Right lobe of liver (tissue), 6 donors: ENCODE measurements at regions not wholly inside any gene's neighbourhood (a gene's known extent, or its start where the extent isn't known, plus 50 kb on each side); places are given as distances from the start of the nearest gene placed in this dataset.

Source experiments
- ATAC-seq, 4 donors: fragments of 200-7000 bp; cut with Tn5 transposase; one replicate each; pipeline ENCODE4 v1.9.1; 2020; ENCODE audit warnings: mild to moderate bottlenecking in 4 of 4, moderate library complexity in 4 of 4
- DNase-seq, 3 donors: peaks; one replicate each; pipeline ENCODE4 v3.0.0-alpha.2; 2020
- H3K27ac ChIP-seq, 3 donors: fragments of 200-600 bp; one replicate each; pipeline ENCODE4 v1.8.0; 2022
- H3K27me3 ChIP-seq, 2 donors: fragments of 200-600 bp; one replicate each; pipeline ENCODE4 v1.8.0; 2022
- H3K36me3 ChIP-seq, 4 donors: fragments of 200-600 bp; sonication (generic) in 1 of 4; one replicate each; pipeline versions ENCODE4 v1.5.1 to v1.8.0; 2017 to 2022; ENCODE audit warnings: control low read depth in 1 of 4
- H3K4me1 ChIP-seq, 4 donors: fragments of 200-600 bp; sonication (generic) in 1 of 4; one replicate each; pipeline versions ENCODE4 v1.5.1 to v1.8.0; 2017 to 2022; ENCODE audit warnings: control low read depth in 1 of 4
- H3K4me3 ChIP-seq, 3 donors: fragments of 200-600 bp; one replicate each; pipeline ENCODE4 v1.8.0; 2022
- H3K9me3 ChIP-seq, 4 donors: fragments of 200-600 bp; sonication (generic) in 1 of 4; one replicate each; pipeline versions ENCODE4 v1.5.1 to v1.8.0; 2017 to 2022; ENCODE audit warnings: control low read depth in 1 of 4
- CTCF ChIP-seq, 4 donors: fragments of 200-600 bp in 3 of 4; fragments of 450-650 bp in 1 of 4; IDR thresholded peaks; one replicate each; pipeline versions ENCODE4 v1.5.1 to v1.8.0; 2016 to 2022; ENCODE audit warnings: antibody characterized with exemption in 4 of 4, mild to moderate bottlenecking in 2 of 4
- POLR2A ChIP-seq: fragments of 450-650 bp; IDR thresholded peaks from one replicate; pipeline ENCODE4 v1.6.1; 2017; ENCODE audit warnings: antibody characterized with exemption, mild to moderate bottlenecking
- WGBS: methylation state at CpG from one replicate; pipeline ENCODE4 v1.1.6; 2018; ENCODE audit warnings: low coverage, low lambda C conversion rate; ENCODE audit not compliant: insufficient coverage; ENCODE audit errors: missing lambda C conversion rate; 5-methylcytosine and 5-hydroxymethylcytosine counted together
- intact Hi-C, 2 donors: fragments of 100-400 bp; cut with DNase I; formaldehyde crosslinking; loops; one replicate each; pipeline versions ENCODE4 v1.11.2 to v1.14.1; 2022
- donor health status: DM: no; HTN: yes; CAD: no.
- donor health status: DM: no; HTN: no; CAD: no.
- donor health status: DM: no; HTN: no; CAD: no.
- donor health status: DM: no; HTN: yes; CAD: no.
- donor health status: DM: no; HTN: yes; CAD: no.

- no peak for ATAC-seq
- WGBS, result 45% methylated on average over 2 of the region's 2 CpGs
These were observed 288.4 kb upstream of the DEPDC1 start for GRCh38 chr1:68785328-68785727.

GRCh38 chr1:68788762-68789161, 291.9 kb upstream of the DEPDC1 start:
- TF ChIP-seq CTCF (IDR thresholded peaks at IDR 0.05), result no peak
- Histone ChIP-seq H3K27me3 (no peaks in the 10 kb centered on the region), H3K4me3 (no peak overlapping the region), H3K4me1 (no peaks in the 10 kb centered on the region), H3K27ac (no peak overlapping the region), H3K36me3 (no peaks in the 10 kb centered on the region), H3K9me3 (no peaks in the 10 kb centered on the region)
- intact Hi-C loops, result no loop called here
- WGBS, result 100% methylated on average over 1 of the region's 1 CpG
- DNase-seq (no peak), ATAC-seq (no peak)

More at GRCh38 chr1:68785328-68785727, 288.4 kb upstream of the DEPDC1 start:
- no peaks in the 10 kb centered on the region for H3K9me3 ChIP-seq
- TF ChIP-seq CTCF (IDR thresholded peaks at IDR 0.05) (no peak), POLR2A (no peak)
- no peak overlapping the region for H3K27ac ChIP-seq
- no peaks in the 10 kb centered on the region for H3K36me3 ChIP-seq
- intact Hi-C loops, result no loop called here
- no peaks in the 10 kb centered on the region for H3K27me3 ChIP-seq
- H3K4me3 ChIP-seq, result no peak overlapping the region
- DNase-seq, result no peak
- no peaks in the 10 kb centered on the region for H3K4me1 ChIP-seq

GRCh38 chr1:68791800-68792199, 294.9 kb upstream of the DEPDC1 start:
- H3K27me3 ChIP-seq, result no peaks in the 10 kb centered on the region
- H3K27ac ChIP-seq, result no peak overlapping the region
- H3K4me3 ChIP-seq, result no peak overlapping the region
- no peak for TF ChIP-seq POLR2A
- no peak for TF ChIP-seq CTCF (IDR thresholded peaks at IDR 0.05)
- H3K9me3 ChIP-seq, result no peaks in the 10 kb centered on the region
- WGBS, result 89% methylated on average over 3 of the region's 3 CpGs
- H3K4me1 ChIP-seq, result peaks cover 0 to 7% (median 0%) of the 10 kb centered on the region in 4 donors
- ATAC-seq, result no peak
- no peak for DNase-seq
- H3K36me3 ChIP-seq, result no peaks in the 10 kb centered on the region
- intact Hi-C loops, result no loop called here

GRCh38 chr1:68795956-68796355, 299.1 kb upstream of the DEPDC1 start:
- no peak for ATAC-seq
- DNase-seq, result no peak
- no peak overlapping the region for H3K4me3 ChIP-seq
- H3K27ac ChIP-seq, result peak overlapping the region in 1 of 3 donors; percentile 80
- H3K27me3 ChIP-seq, result no peaks in the 10 kb centered on the region
- no peaks in the 10 kb centered on the region for H3K9me3 ChIP-seq
- H3K4me1 ChIP-seq, result peaks cover 0 to 48% (median 4%) of the 10 kb centered on the region in 4 donors
- no peaks in the 10 kb centered on the region for H3K36me3 ChIP-seq
- TF ChIP-seq POLR2A (no peak), CTCF (IDR thresholded peaks at IDR 0.05) (no peak)
- intact Hi-C loops, result no loop called here

- no peak for TF ChIP-seq CTCF (IDR thresholded peaks at IDR 0.05)
- TF ChIP-seq POLR2A, result no peak
- ATAC-seq, result peak; percentile 64 to 83 (median 74)
- H3K36me3 ChIP-seq, result no peaks in the 10 kb centered on the region
These were observed 300.0 kb upstream of the DEPDC1 start for GRCh38 chr1:68796888-68797287.

More at GRCh38 chr1:68796888-68797287, 300.0 kb upstream of the DEPDC1 start:
- H3K27me3 ChIP-seq, result no peaks in the 10 kb centered on the region
- H3K4me3 ChIP-seq, result no peak overlapping the region
- peak overlapping the region in 2 of 3 donors; percentile 43 to 80 for H3K27ac ChIP-seq
- no peaks in the 10 kb centered on the region for H3K9me3 ChIP-seq
- intact Hi-C loops, result no loop called here
- peaks cover 0 to 48% (median 6%) of the 10 kb centered on the region in 4 donors for H3K4me1 ChIP-seq
- DNase-seq, result no peak
